Spleen (tissue), 11 donors: ENCODE measurements at regions not wholly inside any gene's neighbourhood (a gene's known extent, or its start where the extent isn't known, plus 50 kb on each side); places are given as distances from the start of the nearest gene placed in this dataset.

Experiments
- DNase-seq: peaks from one replicate; pipeline ENCODE4 v3.0.0-alpha.2; 2020
- H3K27ac ChIP-seq, 8 donors: fragments of 200-600 bp; sonication (generic) in 7 of 8; 1 replicate in 4 of 8; 2 replicates in 4 of 8; pipeline versions ENCODE4 v1.5.0 to v1.8.0; 2016 to 2021; ENCODE audit warnings: inconsistent platforms in 4 of 8, mild to moderate bottlenecking in 4 of 8, moderate library complexity in 1 of 8
- H3K27me3 ChIP-seq, 7 donors: fragments of 200-600 bp; sonication (generic) in 6 of 7; replicated peaks in 1 of 7; 1 replicate in 4 of 7; 2 replicates in 3 of 7; pipeline versions ENCODE4 v1.5.0 to v1.8.0; 2016 to 2021; ENCODE audit warnings: inconsistent platforms in 3 of 7, mild to moderate bottlenecking in 1 of 7
- H3K36me3 ChIP-seq, 6 donors: fragments of 200-600 bp; sonication (generic) in 5 of 6; 1 replicate in 4 of 6; 2 replicates in 2 of 6; pipeline versions ENCODE4 v1.5.0 to v1.8.0; 2016 to 2021; ENCODE audit warnings: inconsistent platforms in 2 of 6
- H3K4me1 ChIP-seq, 6 donors: fragments of 200-600 bp; sonication (generic) in 5 of 6; 1 replicate in 3 of 6; 2 replicates in 3 of 6; pipeline versions ENCODE4 v1.5.0 to v1.8.0; 2016 to 2021; ENCODE audit warnings: inconsistent platforms in 3 of 6
- H3K4me3 ChIP-seq, 8 donors: fragments of 200-600 bp; sonication (generic) in 7 of 8; 1 replicate in 4 of 8; 2 replicates in 4 of 8; pipeline versions ENCODE4 v1.5.0 to v1.8.0; 2016 to 2021; ENCODE audit warnings: inconsistent platforms in 4 of 8, mild to moderate bottlenecking in 4 of 8, moderate library complexity in 2 of 8
- H3K9me3 ChIP-seq, 8 donors: fragments of 200-600 bp; sonication (generic) in 7 of 8; 1 replicate in 4 of 8; 2 replicates in 4 of 8; pipeline versions ENCODE4 v1.5.0 to v1.8.0; 2016 to 2021; ENCODE audit warnings: inconsistent platforms in 4 of 8
- POLR2A ChIP-seq, 3 donors: fragments of 450-650 bp; IDR thresholded peaks; one replicate each; pipeline ENCODE4 v1.5.1; 2017; ENCODE audit warnings: antibody characterized with exemption in 3 of 3, mild to moderate bottlenecking in 1 of 3
- POLR2AphosphoS5 ChIP-seq, 3 donors: sonication (generic); formaldehyde crosslinking; IDR thresholded peaks; one replicate each; pipeline ENCODE4 v1.5.1; 2017; ENCODE audit warnings: antibody characterized with exemption in 3 of 3
- WGBS, 5 donors: extraction: QIAGEN DNeasy Blood & Tissue Kit in 3 of 5; methylation state at CpG; one replicate each; pipeline versions ENCODE4 v1.1.5 to v1.1.7; 2013 to 2018; 5-methylcytosine and 5-hydroxymethylcytosine counted together
- intact Hi-C: fragments of 100-400 bp; cut with DNase I; formaldehyde crosslinking; loops from one replicate; pipeline ENCODE4 v1.15.0; 2023; ENCODE audit warnings: low total_unique reads
- TF ChIP-seq, protein P1 (sequence below), 11 experiments: fragments of 200-600 bp in 7 of 11; fragments of 450-650 bp in 4 of 11; sonication (generic) in 4 of 11; IDR thresholded peaks in 8 of 11; conservative IDR thresholded peaks in 3 of 11; 1 replicate in 7 of 11; 2 replicates in 4 of 11; pipeline versions ENCODE4 v1.4.0 to v1.8.0; 2016 to 2021; ENCODE audit warnings: antibody characterized with exemption in 11 of 11, inconsistent platforms in 4 of 11, mild to moderate bottlenecking in 1 of 11
- donor health status: healthy with polysubstance abuse.
- donor health status: DM: no; HTN: no; CAD: no; lungs with moderate emphysema.
- donor health status: DM: no; HTN: no; CAD: no.
- donor health status: Bipolar disorder and iron deficiency.
- donor health status: healthy.
- donor health status: DM: no; HTN: no; CAD: no.
- donor health status: DM: yes; HTN: yes; CAD: no.

GRCh38 chr9:78601957-78602565, 305.1 kb downstream of the PSAT1 start:
- H3K27me3 ChIP-seq, result peaks cover 0 to 17% (median 0%) of the 10 kb centered on the region in 7 donors
- TF ChIP-seq, protein P1, sequence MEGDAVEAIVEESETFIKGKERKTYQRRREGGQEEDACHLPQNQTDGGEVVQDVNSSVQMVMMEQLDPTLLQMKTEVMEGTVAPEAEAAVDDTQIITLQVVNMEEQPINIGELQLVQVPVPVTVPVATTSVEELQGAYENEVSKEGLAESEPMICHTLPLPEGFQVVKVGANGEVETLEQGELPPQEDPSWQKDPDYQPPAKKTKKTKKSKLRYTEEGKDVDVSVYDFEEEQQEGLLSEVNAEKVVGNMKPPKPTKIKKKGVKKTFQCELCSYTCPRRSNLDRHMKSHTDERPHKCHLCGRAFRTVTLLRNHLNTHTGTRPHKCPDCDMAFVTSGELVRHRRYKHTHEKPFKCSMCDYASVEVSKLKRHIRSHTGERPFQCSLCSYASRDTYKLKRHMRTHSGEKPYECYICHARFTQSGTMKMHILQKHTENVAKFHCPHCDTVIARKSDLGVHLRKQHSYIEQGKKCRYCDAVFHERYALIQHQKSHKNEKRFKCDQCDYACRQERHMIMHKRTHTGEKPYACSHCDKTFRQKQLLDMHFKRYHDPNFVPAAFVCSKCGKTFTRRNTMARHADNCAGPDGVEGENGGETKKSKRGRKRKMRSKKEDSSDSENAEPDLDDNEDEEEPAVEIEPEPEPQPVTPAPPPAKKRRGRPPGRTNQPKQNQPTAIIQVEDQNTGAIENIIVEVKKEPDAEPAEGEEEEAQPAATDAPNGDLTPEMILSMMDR (IDR thresholded peaks at IDR 0.05 in 8 of 11, conservative IDR thresholded peaks at IDR 0.05 in 3 of 11), result peak; percentile 35 to 75 (median 56)
- no peak for TF ChIP-seq POLR2A (IDR thresholded peaks at IDR 0.05)
- no peak for TF ChIP-seq POLR2AphosphoS5 (IDR thresholded peaks at IDR 0.05)
- no peak overlapping the region for H3K27ac ChIP-seq
- DNase-seq, result no peak
- no peaks in the 10 kb centered on the region for H3K4me1 ChIP-seq
- H3K4me3 ChIP-seq, result no peak overlapping the region
- intact Hi-C loops, result no loop called here
- H3K9me3 ChIP-seq, result no peaks in the 10 kb centered on the region
- no peaks in the 10 kb centered on the region for H3K36me3 ChIP-seq
- WGBS, 5 donors, result 23 to 30% (median 27%) methylated on average over 7 of the region's 7 CpGs

- TF ChIP-seq, protein P1 (IDR thresholded peaks at IDR 0.05 in 8 of 11, conservative IDR thresholded peaks at IDR 0.05 in 3 of 11), result no peak
- TF ChIP-seq POLR2A (IDR thresholded peaks at IDR 0.05) (no peak), POLR2AphosphoS5 (IDR thresholded peaks at IDR 0.05) (no peak)
- Histone ChIP-seq H3K9me3 (no peaks in the 10 kb centered on the region), H3K36me3 (no peaks in the 10 kb centered on the region), H3K27me3 (peaks cover 0 to 12% (median 0%) of the 10 kb centered on the region in 7 donors), H3K4me3 (no peak overlapping the region), H3K27ac (no peak overlapping the region), H3K4me1 (no peaks in the 10 kb centered on the region)
- no peak for DNase-seq
- 65 to 81% (median 72%) methylated on average over 16 of the region's 16 CpGs for WGBS, 5 donors
- intact Hi-C loops, result no loop called here
Measured at GRCh38 chr9:78605041-78606000, 308.4 kb downstream of the PSAT1 start.

- TF ChIP-seq POLR2A (IDR thresholded peaks at IDR 0.05) (no peak), POLR2AphosphoS5 (IDR thresholded peaks at IDR 0.05) (no peak)
- TF ChIP-seq, protein P1 (IDR thresholded peaks at IDR 0.05 in 8 of 11, conservative IDR thresholded peaks at IDR 0.05 in 3 of 11), result no peak
- no peaks in the 10 kb centered on the region for H3K9me3 ChIP-seq
- H3K4me1 ChIP-seq, result no peaks in the 10 kb centered on the region
- no peak for DNase-seq
- intact Hi-C loops, result no loop called here
- no peak overlapping the region for H3K4me3 ChIP-seq
- peaks cover 0 to 7% (median 0%) of the 10 kb centered on the region in 7 donors for H3K27me3 ChIP-seq
- 70 to 83% (median 80%) methylated on average over 5 of the region's 5 CpGs for WGBS, 5 donors
- no peak overlapping the region for H3K27ac ChIP-seq
- H3K36me3 ChIP-seq, result no peaks in the 10 kb centered on the region
Measured at GRCh38 chr9:78606001-78606379, 309.1 kb downstream of the PSAT1 start.

DNA sequence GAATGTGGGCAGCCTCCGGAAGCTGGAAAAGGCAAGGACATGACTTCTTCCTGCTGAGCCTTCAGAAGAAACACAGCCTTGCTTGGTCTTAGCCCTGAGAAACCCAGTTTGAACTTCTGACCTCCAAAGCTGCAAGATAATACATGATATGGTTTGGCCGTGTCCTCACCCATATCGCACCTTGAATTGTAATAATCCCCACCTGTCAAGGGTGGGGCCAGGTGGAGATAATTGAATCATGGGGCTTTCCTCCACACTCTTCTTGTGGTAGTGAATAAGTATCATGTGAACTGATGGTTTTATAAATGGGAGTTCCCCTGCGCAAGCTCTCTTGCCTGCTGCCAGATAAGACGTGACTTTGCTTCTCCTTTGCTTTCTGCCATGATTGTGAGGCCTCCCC, 310.9 kb downstream of the PSAT1 start:
- no peaks in the 10 kb centered on the region for H3K4me1 ChIP-seq
- TF ChIP-seq POLR2A (IDR thresholded peaks at IDR 0.05) (no peak), POLR2AphosphoS5 (IDR thresholded peaks at IDR 0.05) (no peak)
- TF ChIP-seq, protein P1 (IDR thresholded peaks at IDR 0.05 in 8 of 11, conservative IDR thresholded peaks at IDR 0.05 in 3 of 11), result no peak
- H3K27me3 ChIP-seq, result peaks cover 0 to 7% (median 0%) of the 10 kb centered on the region in 7 donors
- H3K9me3 ChIP-seq, result no peaks in the 10 kb centered on the region
- intact Hi-C loops, result no loop called here
- no peak overlapping the region for H3K4me3 ChIP-seq
- no peaks in the 10 kb centered on the region for H3K36me3 ChIP-seq
- 74 to 83% (median 81%) methylated on average over 5 of the region's 5 CpGs for WGBS, 5 donors
- no peak overlapping the region for H3K27ac ChIP-seq
- DNase-seq, result no peak
